ENCODE measurements at regions not wholly inside any gene's neighbourhood (a gene's known extent, or its start where the extent isn't known, plus 50 kb on each side); places are given as distances from the start of the nearest gene placed in this dataset.

DNA sequence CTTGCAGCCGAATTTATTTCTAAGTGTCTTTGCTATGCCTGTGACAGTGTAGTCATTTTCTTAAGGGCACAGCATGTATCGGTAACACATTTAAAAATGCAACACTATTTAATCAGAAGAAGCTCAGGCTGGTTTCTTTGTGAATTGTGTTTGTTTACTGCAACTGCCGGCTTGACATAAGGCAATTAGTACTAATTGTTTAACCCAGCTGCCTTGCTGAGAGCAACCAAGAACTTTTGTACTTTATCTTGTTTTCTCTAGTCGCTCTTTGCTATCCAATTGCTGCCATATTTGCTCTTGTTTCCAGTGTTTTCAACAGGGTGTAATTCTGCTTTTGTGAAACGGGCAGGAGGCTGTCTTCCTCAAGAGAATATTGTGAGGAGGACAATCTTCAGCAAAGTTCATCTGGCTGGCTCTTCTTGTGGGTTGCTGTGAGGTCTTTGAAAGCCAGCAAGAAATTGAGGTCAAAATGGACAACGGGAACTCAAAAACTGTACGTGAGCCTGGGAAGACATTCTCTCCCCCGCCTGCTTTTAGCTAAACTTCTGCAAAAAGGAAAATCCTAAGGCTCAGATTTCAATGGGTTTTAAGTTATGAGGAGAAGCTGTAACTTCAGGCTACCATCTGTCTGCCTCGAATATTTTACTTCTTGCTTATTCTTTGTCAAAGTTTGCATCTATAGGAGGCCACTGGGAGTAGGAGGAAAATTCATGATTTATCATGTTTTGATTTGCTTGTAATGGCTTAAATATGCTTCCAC is 75.8 kb upstream of the TSHZ3 start:
- TF ChIP-seq, protein P1, sequence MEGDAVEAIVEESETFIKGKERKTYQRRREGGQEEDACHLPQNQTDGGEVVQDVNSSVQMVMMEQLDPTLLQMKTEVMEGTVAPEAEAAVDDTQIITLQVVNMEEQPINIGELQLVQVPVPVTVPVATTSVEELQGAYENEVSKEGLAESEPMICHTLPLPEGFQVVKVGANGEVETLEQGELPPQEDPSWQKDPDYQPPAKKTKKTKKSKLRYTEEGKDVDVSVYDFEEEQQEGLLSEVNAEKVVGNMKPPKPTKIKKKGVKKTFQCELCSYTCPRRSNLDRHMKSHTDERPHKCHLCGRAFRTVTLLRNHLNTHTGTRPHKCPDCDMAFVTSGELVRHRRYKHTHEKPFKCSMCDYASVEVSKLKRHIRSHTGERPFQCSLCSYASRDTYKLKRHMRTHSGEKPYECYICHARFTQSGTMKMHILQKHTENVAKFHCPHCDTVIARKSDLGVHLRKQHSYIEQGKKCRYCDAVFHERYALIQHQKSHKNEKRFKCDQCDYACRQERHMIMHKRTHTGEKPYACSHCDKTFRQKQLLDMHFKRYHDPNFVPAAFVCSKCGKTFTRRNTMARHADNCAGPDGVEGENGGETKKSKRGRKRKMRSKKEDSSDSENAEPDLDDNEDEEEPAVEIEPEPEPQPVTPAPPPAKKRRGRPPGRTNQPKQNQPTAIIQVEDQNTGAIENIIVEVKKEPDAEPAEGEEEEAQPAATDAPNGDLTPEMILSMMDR (IDR thresholded peaks at IDR 0.05; ENCODE audit: low read depth, low read length) = no peak
- TF ChIP-seq EZH2phosphoT487 (IDR thresholded peaks at IDR 0.05; ENCODE audit: low read depth) = no peak

Data from OCI-LY3 (cell line).